GM19193 (cell line): ENCODE measurements at regions not wholly inside any gene's neighbourhood (a gene's known extent, or its start where the extent isn't known, plus 50 kb on each side); places are given as distances from the start of the nearest gene placed in this dataset.

ENCODE experiments used
- POLR2A ChIP-seq: IDR thresholded peaks from 4 replicates; pipeline ENCODE4 v1.6.1; 2011; ENCODE audit not compliant: insufficient read depth, insufficient read length; ENCODE audit errors: extremely low read depth

- TF ChIP-seq POLR2A, result no peak
Observed at GRCh38 chr2:136448986-136449780, 316.2 kb upstream of the THSD7B start.

- no peak for TF ChIP-seq POLR2A
Observed at GRCh38 chr2:136448432-136448831, 316.9 kb upstream of the THSD7B start.

- no peak for TF ChIP-seq POLR2A
Observed at GRCh38 chr2:136444323-136444722, 321.0 kb upstream of the THSD7B start.

GRCh38 chr2:136443661-136444060 lies 321.7 kb upstream of the THSD7B start:
- no peak for TF ChIP-seq POLR2A

GRCh38 chr2:136441979-136442714 lies 323.2 kb upstream of the THSD7B start:
- TF ChIP-seq POLR2A, result no peak

GRCh38 chr2:136439064-136439676 lies 321.2 kb upstream of the CXCR4 start:
- TF ChIP-seq POLR2A, result no peak

GRCh38 chr2:136437461-136437860 lies 319.5 kb upstream of the CXCR4 start:
- no peak for TF ChIP-seq POLR2A

- TF ChIP-seq POLR2A, result no peak
Observed at GRCh38 chr2:136436936-136437335, 319.0 kb upstream of the CXCR4 start.

GRCh38 chr2:136434251-136434715 lies 316.3 kb upstream of the CXCR4 start:
- TF ChIP-seq POLR2A, result no peak

- no peak for TF ChIP-seq POLR2A
Observed at GRCh38 chr2:136433261-136433660, 315.3 kb upstream of the CXCR4 start.

GRCh38 chr2:136424112-136424511 lies 306.2 kb upstream of the CXCR4 start:
- TF ChIP-seq POLR2A, result no peak

GRCh38 chr2:136423516-136423996 lies 305.6 kb upstream of the CXCR4 start:
- TF ChIP-seq POLR2A, result no peak

- no peak for TF ChIP-seq POLR2A
Observed at GRCh38 chr2:136422512-136422911, 304.6 kb upstream of the CXCR4 start.

- no peak for TF ChIP-seq POLR2A
Observed at GRCh38 chr2:136420346-136420745, 302.4 kb upstream of the CXCR4 start.

- TF ChIP-seq POLR2A, result no peak
Observed at GRCh38 chr2:136411946-136412345, 294.0 kb upstream of the CXCR4 start.
